Fibroblast of lung (primary cell): ENCODE measurements at regions not wholly inside any gene's neighbourhood (a gene's known extent, or its start where the extent isn't known, plus 50 kb on each side); places are given as distances from the start of the nearest gene placed in this dataset.

Source experiments
- DNase-seq, 2 donors: peaks; one replicate each; pipeline versions ENCODE4 v3.0.0 to v3.0.0-alpha.2; 2010; ENCODE audit warnings: low read depth in 2 of 2
- H2AFZ ChIP-seq: 2 replicates; pipeline ENCODE4 v1.5.1; 2012; ENCODE audit warnings: low read length, control low read depth, inconsistent platforms
- H3K27ac ChIP-seq: 2 replicates; pipeline ENCODE4 v1.5.1; 2011; ENCODE audit warnings: low read length, control low read depth; ENCODE audit not compliant: insufficient read depth
- H3K27me3 ChIP-seq: 2 replicates; pipeline ENCODE4 v1.5.1; 2011; ENCODE audit warnings: mild to moderate bottlenecking, low read length; ENCODE audit not compliant: control insufficient read depth, insufficient read depth
- H3K36me3 ChIP-seq: 2 replicates; pipeline ENCODE4 v1.5.1; 2011; ENCODE audit warnings: low read length; ENCODE audit not compliant: control insufficient read depth, insufficient read depth
- H3K4me1 ChIP-seq: 2 replicates; pipeline ENCODE4 v1.5.1; 2011; ENCODE audit warnings: low read length; ENCODE audit not compliant: control insufficient read depth, insufficient read depth; ENCODE audit errors: extremely low read depth
- H3K4me2 ChIP-seq: 2 replicates; pipeline ENCODE4 v1.5.1; 2011; ENCODE audit warnings: low read length, control low read depth; ENCODE audit not compliant: insufficient read depth; ENCODE audit errors: extremely low read depth
- H3K4me3 ChIP-seq, 4 experiments: fragments of 200-600 bp in 1 of 4; sonication (generic) in 1 of 4; replicated peaks in 1 of 4; 2 replicates each; pipeline ENCODE4 v1.5.1; 2011 to 2016; ENCODE audit warnings: low read length in 4 of 4, low read depth in 3 of 4, mild to moderate bottlenecking in 3 of 4, control low read depth in 2 of 4, inconsistent platforms in 1 of 4, mixed read lengths in 1 of 4; ENCODE audit not compliant: insufficient read depth in 1 of 4; ENCODE audit errors: control extremely low read depth in 1 of 4
- H3K79me2 ChIP-seq: 2 replicates; pipeline ENCODE4 v1.5.1; 2012; ENCODE audit warnings: mild to moderate bottlenecking, low read length, inconsistent platforms; ENCODE audit not compliant: control insufficient read depth, insufficient read depth
- H3K9ac ChIP-seq: 2 replicates; pipeline ENCODE4 v1.5.1; 2011; ENCODE audit warnings: mild to moderate bottlenecking, low read length, control low read depth; ENCODE audit not compliant: insufficient read depth
- H3K9me3 ChIP-seq: 2 replicates; pipeline ENCODE4 v1.5.1; 2012; ENCODE audit warnings: low read depth, low read length; ENCODE audit not compliant: control insufficient read depth, insufficient read depth
- H4K20me1 ChIP-seq: 2 replicates; pipeline ENCODE4 v1.5.1; 2011; ENCODE audit warnings: low read length; ENCODE audit not compliant: control insufficient read depth, insufficient read depth; ENCODE audit errors: extremely low read depth
- EZH2 ChIP-seq: IDR thresholded peaks from 2 replicates; pipeline ENCODE4 v1.5.1; 2012; ENCODE audit warnings: low read length, control low read depth, mild to moderate bottlenecking; ENCODE audit errors: missing control alignments
- TF ChIP-seq, protein P1 (sequence below), 2 donors: IDR thresholded peaks in 1 of 2; conservative IDR thresholded peaks in 1 of 2; 1 replicate in 1 of 2; 2 replicates in 1 of 2; pipeline ENCODE4 v1.5.1; 2011 to 2012; ENCODE audit warnings: low read length in 2 of 2, control low read depth in 1 of 2, inconsistent platforms in 1 of 2, low read depth in 1 of 2, mild to moderate bottlenecking in 1 of 2

DNA sequence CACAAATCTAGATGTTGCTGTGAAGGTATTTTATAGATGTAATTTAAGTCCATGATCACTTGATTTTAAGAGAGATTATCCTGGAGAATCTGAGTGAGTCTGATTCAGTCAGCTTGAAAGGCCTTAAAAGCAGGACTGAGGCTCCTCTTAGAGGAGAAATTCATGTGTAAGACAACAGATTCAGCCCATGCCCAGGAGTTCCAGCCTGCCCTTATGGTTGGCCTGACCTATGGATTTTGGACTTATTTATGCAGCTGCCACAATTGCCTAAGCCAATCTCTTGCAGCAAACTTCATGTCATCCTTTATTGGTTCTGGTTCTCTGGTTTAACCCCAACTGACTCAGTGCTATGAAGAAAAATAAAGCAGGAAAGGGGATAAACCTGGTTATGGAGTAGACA, 296.5 kb upstream of the RASGRP1 start:
- Histone ChIP-seq H3K36me3 (no peaks in the 10 kb centered on the region), H3K9me3 (no peaks in the 10 kb centered on the region), H3K79me2 (no peaks in the 10 kb centered on the region), H2AFZ (no peak overlapping the region), H3K9ac (no peak overlapping the region), H3K4me2 (no peak overlapping the region), H3K27ac (no peak overlapping the region), H3K4me1 (peaks cover 12% of the 10 kb centered on the region), H4K20me1 (no peaks in the 10 kb centered on the region), H3K4me3 (no peak overlapping the region), H3K27me3 (no peaks in the 10 kb centered on the region)
- DNase-seq: no peak
- TF ChIP-seq, protein P1, sequence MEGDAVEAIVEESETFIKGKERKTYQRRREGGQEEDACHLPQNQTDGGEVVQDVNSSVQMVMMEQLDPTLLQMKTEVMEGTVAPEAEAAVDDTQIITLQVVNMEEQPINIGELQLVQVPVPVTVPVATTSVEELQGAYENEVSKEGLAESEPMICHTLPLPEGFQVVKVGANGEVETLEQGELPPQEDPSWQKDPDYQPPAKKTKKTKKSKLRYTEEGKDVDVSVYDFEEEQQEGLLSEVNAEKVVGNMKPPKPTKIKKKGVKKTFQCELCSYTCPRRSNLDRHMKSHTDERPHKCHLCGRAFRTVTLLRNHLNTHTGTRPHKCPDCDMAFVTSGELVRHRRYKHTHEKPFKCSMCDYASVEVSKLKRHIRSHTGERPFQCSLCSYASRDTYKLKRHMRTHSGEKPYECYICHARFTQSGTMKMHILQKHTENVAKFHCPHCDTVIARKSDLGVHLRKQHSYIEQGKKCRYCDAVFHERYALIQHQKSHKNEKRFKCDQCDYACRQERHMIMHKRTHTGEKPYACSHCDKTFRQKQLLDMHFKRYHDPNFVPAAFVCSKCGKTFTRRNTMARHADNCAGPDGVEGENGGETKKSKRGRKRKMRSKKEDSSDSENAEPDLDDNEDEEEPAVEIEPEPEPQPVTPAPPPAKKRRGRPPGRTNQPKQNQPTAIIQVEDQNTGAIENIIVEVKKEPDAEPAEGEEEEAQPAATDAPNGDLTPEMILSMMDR (conservative IDR thresholded peaks at IDR 0.05 in 1 of 2, IDR thresholded peaks at IDR 0.05 in 1 of 2; ENCODE audit: low read depth in 1 of 2, low read length in 2 of 2): no peak
- TF ChIP-seq EZH2: no peak

DNA sequence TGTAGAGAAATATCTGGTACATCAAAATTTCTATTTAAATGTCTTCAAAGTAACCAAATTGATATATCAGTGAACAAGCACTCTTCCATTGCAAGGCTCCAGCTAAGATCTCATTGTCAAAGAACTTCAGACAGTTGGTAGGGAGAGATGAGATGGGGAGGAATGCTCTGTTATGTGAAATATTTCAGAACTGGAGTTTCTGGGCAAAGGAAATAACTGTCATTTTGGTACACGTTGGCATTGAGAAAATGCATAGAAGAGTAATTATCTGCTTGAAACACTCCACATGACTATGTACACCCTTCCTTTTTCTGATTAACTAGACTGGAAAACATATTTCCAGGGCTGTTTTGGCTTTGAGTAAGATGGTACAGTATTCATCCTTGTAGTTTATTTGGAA, 297.5 kb upstream of the RASGRP1 start:
- no peak overlapping the region for H3K9ac ChIP-seq
- H3K27me3 ChIP-seq: no peaks in the 10 kb centered on the region
- no peaks in the 10 kb centered on the region for H3K79me2 ChIP-seq
- no peaks in the 10 kb centered on the region for H3K9me3 ChIP-seq
- no peak for DNase-seq
- H3K4me3 ChIP-seq: no peak overlapping the region
- H4K20me1 ChIP-seq: no peaks in the 10 kb centered on the region
- H3K27ac ChIP-seq: no peak overlapping the region
- TF ChIP-seq, protein P1 (conservative IDR thresholded peaks at IDR 0.05 in 1 of 2, IDR thresholded peaks at IDR 0.05 in 1 of 2; ENCODE audit: low read depth in 1 of 2, low read length in 2 of 2): no peak
- no peak for TF ChIP-seq EZH2
- no peak overlapping the region for H3K4me2 ChIP-seq
- H3K36me3 ChIP-seq: no peaks in the 10 kb centered on the region
- peaks cover 12% of the 10 kb centered on the region for H3K4me1 ChIP-seq
- no peak overlapping the region for H2AFZ ChIP-seq

DNA sequence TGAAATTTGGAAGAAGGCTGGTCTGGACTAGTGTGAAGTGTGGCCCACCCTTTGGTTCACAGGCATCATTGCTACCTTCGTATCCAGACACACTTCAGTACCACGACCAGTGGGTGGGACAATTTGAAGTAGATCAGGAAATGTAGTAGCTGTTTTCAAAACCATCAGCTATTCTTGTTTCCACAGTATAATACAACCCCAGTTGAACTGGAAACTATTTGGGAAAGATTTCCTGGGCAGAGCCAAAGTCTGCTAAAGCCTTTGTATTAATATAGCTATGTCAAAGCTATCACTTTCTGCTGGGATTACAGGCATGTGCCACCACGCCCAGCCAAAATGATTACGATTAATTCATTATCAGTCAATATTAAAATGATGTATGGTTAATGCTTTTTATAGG, 298.8 kb upstream of the RASGRP1 start:
- Histone ChIP-seq H3K27me3 (no peaks in the 10 kb centered on the region), H4K20me1 (no peaks in the 10 kb centered on the region), H3K27ac (no peak overlapping the region), H3K4me2 (no peak overlapping the region), H3K4me3 (no peak overlapping the region), H3K9me3 (no peaks in the 10 kb centered on the region), H3K9ac (no peak overlapping the region), H3K4me1 (peaks cover 16% of the 10 kb centered on the region), H3K79me2 (no peaks in the 10 kb centered on the region), H2AFZ (no peak overlapping the region), H3K36me3 (no peaks in the 10 kb centered on the region)
- TF ChIP-seq, protein P1 (conservative IDR thresholded peaks at IDR 0.05 in 1 of 2, IDR thresholded peaks at IDR 0.05 in 1 of 2; ENCODE audit: low read depth in 1 of 2, low read length in 2 of 2): no peak
- no peak for TF ChIP-seq EZH2
- DNase-seq: no peak
